ENCODE measurements at regions not wholly inside any gene's neighbourhood (a gene's known extent, or its start where the extent isn't known, plus 50 kb on each side); places are given as distances from the start of the nearest gene placed in this dataset.

DNA sequence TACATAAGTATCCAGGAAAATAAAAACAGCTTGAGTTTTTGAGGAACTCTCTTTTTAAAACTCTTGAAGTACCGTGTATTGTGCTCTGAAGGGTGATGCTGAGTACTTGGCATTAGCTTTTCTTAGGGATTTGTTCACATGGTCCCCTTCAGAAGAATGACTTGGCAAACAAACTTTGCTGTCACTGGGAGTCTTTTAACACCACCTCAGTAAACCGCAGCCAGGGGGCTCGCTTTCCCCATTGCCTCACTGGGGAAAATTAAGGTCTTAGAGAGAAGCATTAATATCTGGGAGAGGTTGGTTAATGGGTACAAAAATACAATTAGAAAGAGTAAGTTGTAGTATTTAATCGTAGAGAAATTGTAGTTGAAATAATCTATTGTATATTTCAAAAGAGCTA is 105.9 kb upstream of the DAP start:
- H3K4me1 ChIP-seq (replicated peaks; ENCODE audit: insufficient read depth) = no peaks in the 10 kb centered on the region
- no TSS peak for BruUV-seq (replicated peaks)
- no peak overlapping the region for H2AFZ ChIP-seq
- H3K4me3 ChIP-seq = no peak overlapping the region
- H4K20me1 ChIP-seq (ENCODE audit: insufficient read depth) = no peaks in the 10 kb centered on the region
- ChIA-PET CTCF (no interaction called here), POLR2A (ENCODE audit: unreplicated experiment) (no interaction called here)
- H3K4me2 ChIP-seq = no peak overlapping the region
- 0 out of 2 replicates have a peak, but pooled peaks have one; percentile 21 for TF ChIP-seq CTCF (conservative IDR thresholded peaks at IDR 0.05)
- no peak for TF ChIP-seq EZH2 (IDR thresholded peaks at IDR 0.05; ENCODE audit: low read depth)
- H3K27ac ChIP-seq = no peak overlapping the region
- H3K27me3 ChIP-seq (ENCODE audit: insufficient read depth, low read depth) = no peaks in the 10 kb centered on the region
- H3K9me2 ChIP-seq (ENCODE audit: insufficient read depth) = no peaks in the 10 kb centered on the region
- H3K79me2 ChIP-seq (ENCODE audit: low read depth) = no peaks in the 10 kb centered on the region
- DNase-seq = no peak
- H3K36me3 ChIP-seq (ENCODE audit: low read depth) = no peaks in the 10 kb centered on the region
- intact Hi-C loops (cut with micrococcal nuclease; ENCODE audit: unreplicated experiment) = no loop called here
- H3K9me3 ChIP-seq (ENCODE audit: insufficient read depth, low read depth) = no peaks in the 10 kb centered on the region
- no peaks in the 10 kb centered on the region for H3F3A ChIP-seq (ENCODE audit: insufficient read depth, low read depth)

DNA sequence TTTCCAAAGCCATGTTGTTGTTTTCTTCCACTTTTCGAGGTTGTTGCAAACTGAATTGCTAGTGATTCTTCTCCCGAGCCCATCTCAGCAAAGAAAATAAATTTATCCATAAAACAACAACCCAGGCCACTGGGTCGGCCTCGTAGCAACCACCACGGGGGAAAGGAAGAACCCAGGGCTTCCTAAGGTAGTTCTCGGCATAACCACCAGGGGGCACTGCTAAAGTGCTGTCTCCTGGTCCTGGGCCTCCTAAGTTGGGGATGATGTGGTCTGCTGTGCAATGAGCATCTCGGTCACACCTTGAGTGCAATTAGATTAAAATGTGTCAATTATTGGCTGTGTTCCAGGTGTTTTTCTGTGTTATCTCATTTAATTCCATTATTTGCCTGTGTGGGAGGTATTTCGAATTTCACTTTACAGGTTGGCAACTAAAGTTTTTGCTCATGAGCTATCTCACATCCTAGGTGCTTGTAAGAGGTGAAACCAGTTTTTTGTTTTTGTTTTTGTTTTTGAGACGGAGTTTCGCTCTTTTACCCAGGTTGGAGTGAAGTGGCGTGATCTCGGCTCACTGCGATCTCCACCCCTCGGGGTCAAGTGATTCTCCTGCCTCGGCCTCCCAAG is 102.8 kb upstream of the DAP start:
- no TSS peak for BruUV-seq (replicated peaks)

DNA sequence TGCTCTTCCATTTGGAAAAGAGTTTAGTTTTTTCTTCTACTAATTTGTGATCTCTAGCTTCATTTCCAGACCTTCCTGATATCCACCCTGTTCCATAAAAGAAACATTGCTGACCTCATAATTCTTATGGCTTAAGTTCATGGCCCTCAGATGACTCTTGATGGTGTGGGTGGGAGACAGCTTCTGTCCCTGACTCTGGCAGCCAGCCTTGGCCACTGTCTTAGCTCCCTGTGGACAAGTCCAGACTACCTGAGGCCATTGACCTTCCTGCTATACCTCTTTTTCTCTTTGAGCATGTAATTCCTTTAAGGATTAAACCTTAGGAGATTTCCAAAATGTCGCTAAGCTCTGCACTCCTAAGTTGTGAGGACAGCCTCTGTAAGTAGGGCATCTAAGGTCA is 101.1 kb upstream of the DAP start:
- H3K9me2 ChIP-seq (ENCODE audit: insufficient read depth) = no peaks in the 10 kb centered on the region
- H3K4me1 ChIP-seq (replicated peaks; ENCODE audit: insufficient read depth) = no peaks in the 10 kb centered on the region
- POLR2A ChIA-PET (ENCODE audit: unreplicated experiment) = no interaction called here
- no peak overlapping the region for H2AFZ ChIP-seq
- H3K9me3 ChIP-seq (ENCODE audit: insufficient read depth, low read depth) = no peaks in the 10 kb centered on the region
- intact Hi-C loops (cut with micrococcal nuclease; ENCODE audit: unreplicated experiment) = loop anchor here (2.0 to 5.0 kb wide), 2 partner anchors 167 to 410 kb away; no protein-coding TSS in a partner anchor
- CTCF ChIA-PET = interaction anchor here (0.7 kb wide), 1 partner anchor 135 kb away, joined by 3 read pairs; no protein-coding TSS in a partner anchor
- H3K36me3 ChIP-seq (ENCODE audit: low read depth) = no peaks in the 10 kb centered on the region
- DNase-seq = no peak
- H3K4me2 ChIP-seq = no peak overlapping the region
- no peaks in the 10 kb centered on the region for H4K20me1 ChIP-seq (ENCODE audit: insufficient read depth)
- BruUV-seq (replicated peaks) = no TSS peak
- H3K79me2 ChIP-seq (ENCODE audit: low read depth) = no peaks in the 10 kb centered on the region
- H3K27me3 ChIP-seq (ENCODE audit: insufficient read depth, low read depth) = no peaks in the 10 kb centered on the region
- TF ChIP-seq EZH2 (IDR thresholded peaks at IDR 0.05; ENCODE audit: low read depth) (no peak), CTCF (conservative IDR thresholded peaks at IDR 0.05) (no peak)
- H3K27ac ChIP-seq = no peak overlapping the region
- H3K4me3 ChIP-seq = no peak overlapping the region
- no peaks in the 10 kb centered on the region for H3F3A ChIP-seq (ENCODE audit: insufficient read depth, low read depth)

More for the DNA sequence above, 102.8 kb upstream of the DAP start:
- Histone ChIP-seq H3K4me2 (no peak overlapping the region), H3K27me3 (ENCODE audit: insufficient read depth, low read depth) (no peaks in the 10 kb centered on the region), H4K20me1 (ENCODE audit: insufficient read depth) (no peaks in the 10 kb centered on the region), H3K36me3 (ENCODE audit: low read depth) (no peaks in the 10 kb centered on the region), H3K4me1 (replicated peaks; ENCODE audit: insufficient read depth) (no peaks in the 10 kb centered on the region), H3K27ac (no peak overlapping the region), H3K4me3 (no peak overlapping the region), H3K9me3 (ENCODE audit: insufficient read depth, low read depth) (no peaks in the 10 kb centered on the region), H3F3A (ENCODE audit: insufficient read depth, low read depth) (no peaks in the 10 kb centered on the region), H3K9me2 (ENCODE audit: insufficient read depth) (no peaks in the 10 kb centered on the region), H2AFZ (no peak overlapping the region), H3K79me2 (ENCODE audit: low read depth) (no peaks in the 10 kb centered on the region)
- CTCF ChIA-PET = interaction anchor here (0.6 kb wide), 1 partner anchor 1269 kb away, joined by 7 read pairs; no protein-coding TSS in a partner anchor
- intact Hi-C loops (cut with micrococcal nuclease; ENCODE audit: unreplicated experiment) = loop anchor here (2.0 to 5.0 kb wide), 2 partner anchors 169 to 412 kb away; no protein-coding TSS in a partner anchor
- POLR2A ChIA-PET (ENCODE audit: unreplicated experiment) = no interaction called here
- peak in 1 of 2 experiments; percentile 62 for DNase-seq
- TF ChIP-seq EZH2 (IDR thresholded peaks at IDR 0.05; ENCODE audit: low read depth) = no peak
- peak; percentile 94 for TF ChIP-seq CTCF (conservative IDR thresholded peaks at IDR 0.05)
